ENCODE measurements at regions not wholly inside any gene's neighbourhood (a gene's known extent, or its start where the extent isn't known, plus 50 kb on each side); places are given as distances from the start of the nearest gene placed in this dataset.

- no peaks in the 10 kb centered on the region for H3K9me3 ChIP-seq (ENCODE audit: control insufficient read depth in 1 of 2, low read length in 2 of 2)
- no peaks in the 10 kb centered on the region for H3K36me3 ChIP-seq (ENCODE audit: control insufficient read depth in 1 of 2, insufficient read depth in 2 of 2, low read length in 2 of 2)
- H3K4me3 ChIP-seq (ENCODE audit: low read depth in 1 of 2, low read length in 2 of 2) = no peak overlapping the region
- no peaks in the 10 kb centered on the region for H3K4me1 ChIP-seq (ENCODE audit: control insufficient read depth in 1 of 2, insufficient read depth in 2 of 2, low read length in 2 of 2)
- no peak overlapping the region for H3K27ac ChIP-seq (ENCODE audit: low read depth, low read length)
- no peaks in the 10 kb centered on the region for H3K27me3 ChIP-seq (ENCODE audit: control insufficient read depth in 1 of 2, insufficient read depth in 2 of 2, low read length in 2 of 2)
- no peak overlapping the region for H3K9ac ChIP-seq (ENCODE audit: low read depth in 1 of 2, low read length in 2 of 2)
Observed at GRCh38 chr18:44526705-44527415, 153.8 kb upstream of the SETBP1 start.

GRCh38 chr18:44533071-44533470 is 147.6 kb upstream of the SETBP1 start:
- H3K9ac ChIP-seq (ENCODE audit: low read depth in 1 of 2, low read length in 2 of 2) = no peak overlapping the region
- H3K36me3 ChIP-seq (ENCODE audit: control insufficient read depth in 1 of 2, insufficient read depth in 2 of 2, low read length in 2 of 2) = no peaks in the 10 kb centered on the region
- no peaks in the 10 kb centered on the region for H3K4me1 ChIP-seq (ENCODE audit: control insufficient read depth in 1 of 2, insufficient read depth in 2 of 2, low read length in 2 of 2)
- H3K27me3 ChIP-seq (ENCODE audit: control insufficient read depth in 1 of 2, insufficient read depth in 2 of 2, low read length in 2 of 2) = no peaks in the 10 kb centered on the region
- H3K4me3 ChIP-seq (ENCODE audit: low read depth in 1 of 2, low read length in 2 of 2) = no peak overlapping the region
- H3K9me3 ChIP-seq (ENCODE audit: control insufficient read depth in 1 of 2, low read length in 2 of 2) = no peaks in the 10 kb centered on the region
- no peak overlapping the region for H3K27ac ChIP-seq (ENCODE audit: low read depth, low read length)

- Histone ChIP-seq H3K9me3 (ENCODE audit: control insufficient read depth in 1 of 2, low read length in 2 of 2) (no peaks in the 10 kb centered on the region), H3K4me3 (ENCODE audit: low read depth in 1 of 2, low read length in 2 of 2) (no peak overlapping the region), H3K9ac (ENCODE audit: low read depth in 1 of 2, low read length in 2 of 2) (no peak overlapping the region), H3K4me1 (ENCODE audit: control insufficient read depth in 1 of 2, insufficient read depth in 2 of 2, low read length in 2 of 2) (no peaks in the 10 kb centered on the region), H3K27ac (ENCODE audit: low read depth, low read length) (no peak overlapping the region), H3K27me3 (ENCODE audit: control insufficient read depth in 1 of 2, insufficient read depth in 2 of 2, low read length in 2 of 2) (no peaks in the 10 kb centered on the region), H3K36me3 (ENCODE audit: control insufficient read depth in 1 of 2, insufficient read depth in 2 of 2, low read length in 2 of 2) (no peaks in the 10 kb centered on the region)
Observed at GRCh38 chr18:44536046-44536445, 144.6 kb upstream of the SETBP1 start.

- no peaks in the 10 kb centered on the region for H3K36me3 ChIP-seq (ENCODE audit: control insufficient read depth in 1 of 2, insufficient read depth in 2 of 2, low read length in 2 of 2)
- H3K4me3 ChIP-seq (ENCODE audit: low read depth in 1 of 2, low read length in 2 of 2) = no peak overlapping the region
- H3K27me3 ChIP-seq (ENCODE audit: control insufficient read depth in 1 of 2, insufficient read depth in 2 of 2, low read length in 2 of 2) = no peaks in the 10 kb centered on the region
- H3K9ac ChIP-seq (ENCODE audit: low read depth in 1 of 2, low read length in 2 of 2) = no peak overlapping the region
- no peaks in the 10 kb centered on the region for H3K4me1 ChIP-seq (ENCODE audit: control insufficient read depth in 1 of 2, insufficient read depth in 2 of 2, low read length in 2 of 2)
- no peaks in the 10 kb centered on the region for H3K9me3 ChIP-seq (ENCODE audit: control insufficient read depth in 1 of 2, low read length in 2 of 2)
- H3K27ac ChIP-seq (ENCODE audit: low read depth, low read length) = no peak overlapping the region
Observed at GRCh38 chr18:44536619-44537018, 144.1 kb upstream of the SETBP1 start.

- no peak overlapping the region for H3K27ac ChIP-seq (ENCODE audit: low read depth, low read length)
- no peak overlapping the region for H3K4me3 ChIP-seq (ENCODE audit: low read depth in 1 of 2, low read length in 2 of 2)
- H3K9ac ChIP-seq (ENCODE audit: low read depth in 1 of 2, low read length in 2 of 2) = no peak overlapping the region
- H3K9me3 ChIP-seq (ENCODE audit: control insufficient read depth in 1 of 2, low read length in 2 of 2) = no peaks in the 10 kb centered on the region
- H3K4me1 ChIP-seq (ENCODE audit: control insufficient read depth in 1 of 2, insufficient read depth in 2 of 2, low read length in 2 of 2) = no peaks in the 10 kb centered on the region
- H3K36me3 ChIP-seq (ENCODE audit: control insufficient read depth in 1 of 2, insufficient read depth in 2 of 2, low read length in 2 of 2) = no peaks in the 10 kb centered on the region
- H3K27me3 ChIP-seq (ENCODE audit: control insufficient read depth in 1 of 2, insufficient read depth in 2 of 2, low read length in 2 of 2) = no peaks in the 10 kb centered on the region
Observed at GRCh38 chr18:44537526-44537925, 143.2 kb upstream of the SETBP1 start.

GRCh38 chr18:44539926-44540325 is 140.8 kb upstream of the SETBP1 start:
- no peaks in the 10 kb centered on the region for H3K9me3 ChIP-seq (ENCODE audit: control insufficient read depth in 1 of 2, low read length in 2 of 2)
- H3K36me3 ChIP-seq (ENCODE audit: control insufficient read depth in 1 of 2, insufficient read depth in 2 of 2, low read length in 2 of 2) = no peaks in the 10 kb centered on the region
- no peak overlapping the region for H3K9ac ChIP-seq (ENCODE audit: low read depth in 1 of 2, low read length in 2 of 2)
- H3K4me3 ChIP-seq (ENCODE audit: low read depth in 1 of 2, low read length in 2 of 2) = no peak overlapping the region
- no peak overlapping the region for H3K27ac ChIP-seq (ENCODE audit: low read depth, low read length)
- no peaks in the 10 kb centered on the region for H3K27me3 ChIP-seq (ENCODE audit: control insufficient read depth in 1 of 2, insufficient read depth in 2 of 2, low read length in 2 of 2)
- no peaks in the 10 kb centered on the region for H3K4me1 ChIP-seq (ENCODE audit: control insufficient read depth in 1 of 2, insufficient read depth in 2 of 2, low read length in 2 of 2)

- Histone ChIP-seq H3K4me1 (ENCODE audit: control insufficient read depth in 1 of 2, insufficient read depth in 2 of 2, low read length in 2 of 2) (no peaks in the 10 kb centered on the region), H3K9me3 (ENCODE audit: control insufficient read depth in 1 of 2, low read length in 2 of 2) (no peaks in the 10 kb centered on the region), H3K27ac (ENCODE audit: low read depth, low read length) (no peak overlapping the region), H3K36me3 (ENCODE audit: control insufficient read depth in 1 of 2, insufficient read depth in 2 of 2, low read length in 2 of 2) (no peaks in the 10 kb centered on the region), H3K4me3 (ENCODE audit: low read depth in 1 of 2, low read length in 2 of 2) (no peak overlapping the region), H3K9ac (ENCODE audit: low read depth in 1 of 2, low read length in 2 of 2) (no peak overlapping the region), H3K27me3 (ENCODE audit: control insufficient read depth in 1 of 2, insufficient read depth in 2 of 2, low read length in 2 of 2) (no peaks in the 10 kb centered on the region)
Observed at GRCh38 chr18:44541159-44541558, 139.5 kb upstream of the SETBP1 start.

GRCh38 chr18:44541781-44542180 is 138.9 kb upstream of the SETBP1 start:
- no peaks in the 10 kb centered on the region for H3K4me1 ChIP-seq (ENCODE audit: control insufficient read depth in 1 of 2, insufficient read depth in 2 of 2, low read length in 2 of 2)
- H3K9me3 ChIP-seq (ENCODE audit: control insufficient read depth in 1 of 2, low read length in 2 of 2) = no peaks in the 10 kb centered on the region
- no peaks in the 10 kb centered on the region for H3K27me3 ChIP-seq (ENCODE audit: control insufficient read depth in 1 of 2, insufficient read depth in 2 of 2, low read length in 2 of 2)
- H3K9ac ChIP-seq (ENCODE audit: low read depth in 1 of 2, low read length in 2 of 2) = no peak overlapping the region
- H3K36me3 ChIP-seq (ENCODE audit: control insufficient read depth in 1 of 2, insufficient read depth in 2 of 2, low read length in 2 of 2) = no peaks in the 10 kb centered on the region
- no peak overlapping the region for H3K27ac ChIP-seq (ENCODE audit: low read depth, low read length)
- H3K4me3 ChIP-seq (ENCODE audit: low read depth in 1 of 2, low read length in 2 of 2) = no peak overlapping the region

GRCh38 chr18:44543387-44543786 is 137.3 kb upstream of the SETBP1 start:
- Histone ChIP-seq H3K4me1 (ENCODE audit: control insufficient read depth in 1 of 2, insufficient read depth in 2 of 2, low read length in 2 of 2) (no peaks in the 10 kb centered on the region), H3K9me3 (ENCODE audit: control insufficient read depth in 1 of 2, low read length in 2 of 2) (no peaks in the 10 kb centered on the region), H3K27me3 (ENCODE audit: control insufficient read depth in 1 of 2, insufficient read depth in 2 of 2, low read length in 2 of 2) (no peaks in the 10 kb centered on the region), H3K36me3 (ENCODE audit: control insufficient read depth in 1 of 2, insufficient read depth in 2 of 2, low read length in 2 of 2) (no peaks in the 10 kb centered on the region), H3K9ac (ENCODE audit: low read depth in 1 of 2, low read length in 2 of 2) (no peak overlapping the region), H3K27ac (ENCODE audit: low read depth, low read length) (no peak overlapping the region), H3K4me3 (ENCODE audit: low read depth in 1 of 2, low read length in 2 of 2) (no peak overlapping the region)

GRCh38 chr18:44545359-44545985 is 135.2 kb upstream of the SETBP1 start:
- H3K36me3 ChIP-seq (ENCODE audit: control insufficient read depth in 1 of 2, insufficient read depth in 2 of 2, low read length in 2 of 2) = no peaks in the 10 kb centered on the region
- no peaks in the 10 kb centered on the region for H3K4me1 ChIP-seq (ENCODE audit: control insufficient read depth in 1 of 2, insufficient read depth in 2 of 2, low read length in 2 of 2)
- H3K4me3 ChIP-seq (ENCODE audit: low read depth in 1 of 2, low read length in 2 of 2) = no peak overlapping the region
- H3K9me3 ChIP-seq (ENCODE audit: control insufficient read depth in 1 of 2, low read length in 2 of 2) = no peaks in the 10 kb centered on the region
- H3K27me3 ChIP-seq (ENCODE audit: control insufficient read depth in 1 of 2, insufficient read depth in 2 of 2, low read length in 2 of 2) = no peaks in the 10 kb centered on the region
- H3K27ac ChIP-seq (ENCODE audit: low read depth, low read length) = no peak overlapping the region
- no peak overlapping the region for H3K9ac ChIP-seq (ENCODE audit: low read depth in 1 of 2, low read length in 2 of 2)

Data from duodenal mucosa (tissue), 2 donors.